DMS114 treated with DMSO at 0.1 percent for 48 hours (cell line): ENCODE measurements at regions not wholly inside any gene's neighbourhood (a gene's known extent, or its start where the extent isn't known, plus 50 kb on each side); places are given as distances from the start of the nearest gene placed in this dataset.

Source experiments
- DNase-seq: peaks from one replicate; lab custom pipeline; 2025; ENCODE audit not compliant: unreplicated experiment; lab: John Stamatoyannopoulos, UW

- DNase-seq, result no peak
These were observed 95.0 kb downstream of the DUSP6 start for GRCh38 chr12:89257340-89257739.

DNA sequence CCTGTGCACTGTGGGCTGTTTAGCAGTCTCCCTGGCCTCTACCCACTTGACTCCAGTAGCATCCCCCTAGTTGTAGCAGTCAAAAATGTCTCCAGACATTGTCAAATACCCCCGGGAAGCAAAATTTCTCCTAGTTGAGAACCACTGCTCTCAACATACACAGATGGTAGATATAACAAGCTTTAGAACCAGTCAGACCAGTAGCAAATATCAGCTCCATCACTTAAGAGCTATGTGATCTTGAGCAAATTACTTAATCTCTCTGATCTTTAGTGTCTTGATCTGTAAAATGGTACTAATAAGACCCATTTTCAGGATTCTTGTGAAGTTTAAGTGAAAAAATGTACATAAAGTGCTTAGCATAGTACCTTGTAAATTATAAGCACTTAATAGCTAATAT, 96.2 kb downstream of the DUSP6 start:
- no peak for DNase-seq

DNA sequence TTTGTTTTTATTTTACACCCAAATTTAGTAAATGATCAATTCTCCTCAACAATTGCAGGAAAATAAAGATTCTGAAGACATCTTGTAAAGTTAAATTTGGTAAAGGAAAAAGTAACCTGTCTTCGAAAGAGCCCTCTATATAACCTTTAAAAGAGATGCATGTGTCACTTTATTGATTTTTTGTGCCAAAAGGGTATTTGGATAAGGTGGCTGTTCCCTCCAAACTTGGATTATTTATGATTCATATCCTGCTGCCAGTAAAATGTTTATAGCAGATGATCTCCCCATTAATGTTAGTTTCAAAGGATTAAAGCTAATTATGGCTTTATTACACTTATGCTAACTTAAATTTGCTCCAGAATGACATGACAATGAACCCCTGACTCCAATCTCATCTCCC, 98.8 kb downstream of the DUSP6 start:
- no peak for DNase-seq

DNA sequence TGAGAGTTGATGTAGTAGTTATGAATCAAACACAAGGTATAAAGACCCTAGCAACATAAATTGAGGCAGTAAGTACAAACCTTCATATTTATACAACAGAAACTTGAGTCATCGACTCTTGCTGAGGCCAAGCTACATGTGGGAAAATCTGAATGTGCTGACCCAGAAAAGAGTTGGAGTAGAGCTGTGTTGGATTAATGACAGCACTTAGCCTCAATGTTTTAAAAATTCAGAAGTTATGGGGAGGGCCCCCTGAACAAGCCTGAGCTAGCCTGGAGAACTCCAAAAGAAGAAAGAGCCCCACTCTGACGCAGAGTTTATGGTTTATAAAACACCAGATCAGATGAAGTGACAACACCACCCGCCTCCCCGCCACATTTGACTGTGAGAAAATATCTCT, 100.0 kb downstream of the DUSP6 start:
- DNase-seq, result no peak

DNA sequence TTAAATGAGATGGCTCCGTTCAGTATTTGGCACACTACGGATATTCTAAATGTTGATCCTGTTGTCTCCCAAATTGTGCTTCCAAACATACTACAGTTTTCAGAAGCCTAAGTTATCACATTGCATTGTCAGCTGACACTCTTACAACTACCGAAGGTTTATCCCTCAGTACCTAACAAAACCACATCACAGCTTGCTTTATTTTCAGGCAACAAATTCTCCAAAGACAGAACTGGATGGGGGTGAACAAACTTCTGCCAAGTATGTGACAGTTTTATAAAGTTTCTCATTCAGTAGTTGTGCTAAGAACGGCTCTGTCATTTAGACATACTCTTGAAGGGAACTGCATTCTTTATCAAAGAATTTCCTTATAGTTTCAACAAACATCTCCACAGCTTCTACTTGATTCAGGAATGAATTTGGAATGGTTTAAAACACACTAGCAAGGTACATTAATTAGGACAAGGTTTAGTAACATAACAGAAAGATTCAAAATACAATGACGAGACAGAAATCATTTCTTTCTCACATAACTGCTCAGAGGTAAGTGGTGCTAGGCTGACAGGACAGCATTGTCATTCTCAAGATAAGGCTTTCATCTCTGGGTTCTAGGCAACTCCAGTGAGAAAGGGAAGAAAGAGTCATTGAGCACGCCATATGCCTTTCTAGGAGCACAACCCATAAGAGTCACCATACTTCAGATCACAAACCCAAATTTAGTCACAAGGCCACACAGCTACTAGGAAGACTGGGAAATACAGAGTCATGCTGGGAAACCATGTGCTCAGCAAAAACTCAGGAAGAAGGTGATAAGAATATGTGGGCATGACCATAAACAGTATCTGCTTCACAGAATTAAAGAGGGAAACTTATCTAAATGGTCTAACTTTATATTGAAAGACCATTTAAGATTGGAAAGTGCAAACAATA, 100.7 kb downstream of the DUSP6 start:
- DNase-seq, result no peak

GRCh38 chr12:89250636-89251035, 101.7 kb downstream of the DUSP6 start:
- no peak for DNase-seq

GRCh38 chr12:89250213-89250612, 102.1 kb downstream of the DUSP6 start:
- DNase-seq, result no peak

GRCh38 chr12:89247967-89248366, 104.3 kb downstream of the DUSP6 start:
- no peak for DNase-seq

- DNase-seq, result no peak
These were observed 104.8 kb downstream of the DUSP6 start for GRCh38 chr12:89247541-89247942.

GRCh38 chr12:89245090-89245489, 107.2 kb downstream of the DUSP6 start:
- no peak for DNase-seq

DNA sequence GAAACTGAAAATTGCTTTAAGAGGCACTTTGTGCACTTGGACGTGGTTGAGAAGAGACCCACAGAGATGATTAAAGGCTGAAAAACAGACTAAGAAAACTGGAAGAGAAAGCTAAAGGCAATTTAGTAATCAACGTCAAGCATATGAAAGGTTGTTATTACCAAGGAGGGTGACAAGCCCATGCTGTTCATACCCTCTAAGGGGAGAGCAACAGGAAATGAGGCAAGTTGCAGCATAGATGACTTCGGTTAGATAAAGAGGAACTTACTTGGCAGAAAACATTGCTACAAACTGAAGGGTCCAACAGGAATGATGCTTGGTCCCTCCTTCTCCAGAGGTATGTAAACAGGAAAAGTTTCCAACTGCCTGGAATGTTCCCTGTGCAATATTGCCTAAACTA, 107.8 kb downstream of the DUSP6 start:
- DNase-seq, result no peak

DNA sequence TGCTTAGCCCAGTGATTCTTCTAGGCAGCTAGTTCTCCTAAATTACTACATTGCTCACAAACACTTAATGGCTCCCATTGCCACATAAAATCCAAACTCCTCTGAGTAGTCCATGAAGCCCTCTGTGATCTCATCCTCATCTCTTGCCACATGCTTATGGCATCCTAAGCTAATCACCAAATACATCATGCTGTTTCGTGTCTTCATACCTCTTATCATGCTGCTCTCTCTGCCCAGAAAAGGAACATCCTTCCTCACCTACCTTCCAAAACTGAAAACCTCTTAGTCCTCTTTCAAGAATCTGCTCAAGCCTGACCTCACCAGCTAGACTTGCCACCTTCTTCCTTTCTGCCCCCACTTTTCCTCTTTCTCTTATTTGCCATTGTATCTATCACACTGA, 108.5 kb downstream of the DUSP6 start:
- no peak for DNase-seq

- DNase-seq, result no peak
These were observed 112.8 kb downstream of the DUSP6 start for GRCh38 chr12:89239534-89239933.

GRCh38 chr12:89238593-89238992, 113.7 kb downstream of the DUSP6 start:
- DNase-seq, result no peak

DNA sequence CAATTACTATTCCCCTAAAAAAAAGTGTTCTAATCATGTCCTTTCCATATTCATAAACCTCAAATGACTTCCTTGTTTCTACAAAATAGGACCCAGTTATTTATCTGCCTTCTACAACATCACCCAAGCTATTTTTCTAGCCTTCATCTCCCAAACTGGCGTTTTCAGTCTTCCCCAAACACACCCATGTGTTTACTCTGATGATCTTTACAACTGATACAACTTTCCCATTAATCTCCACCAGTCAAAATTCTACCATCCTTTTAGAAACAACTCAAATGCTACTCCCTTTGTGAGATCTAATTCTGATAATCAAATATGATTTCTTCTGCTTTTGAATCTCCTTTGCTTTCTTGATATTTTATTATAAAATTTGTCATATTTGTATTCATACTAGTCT, 114.5 kb downstream of the DUSP6 start:
- no peak for DNase-seq

- no peak for DNase-seq
These were observed 115.4 kb downstream of the DUSP6 start for GRCh38 chr12:89236748-89237383.

DNA sequence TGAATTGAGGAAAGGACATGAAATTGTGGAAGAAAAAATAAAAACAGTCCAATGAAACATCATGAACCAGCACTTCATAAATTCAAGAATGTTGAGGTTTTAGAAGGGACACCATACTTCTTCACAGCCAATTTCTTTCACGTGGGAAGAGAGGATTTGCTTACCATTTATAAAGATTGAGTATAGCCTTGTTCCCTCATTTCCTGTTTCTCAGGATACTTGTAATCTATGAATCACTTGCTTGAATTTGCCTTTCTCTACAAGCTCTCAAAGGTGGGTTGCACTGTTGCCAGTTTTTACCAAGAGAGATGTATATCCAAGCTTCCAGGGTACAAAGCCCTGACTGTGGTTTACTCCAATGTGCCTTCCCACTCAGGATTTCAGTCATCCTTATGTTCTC, 116.1 kb downstream of the DUSP6 start:
- no peak for DNase-seq

DNA sequence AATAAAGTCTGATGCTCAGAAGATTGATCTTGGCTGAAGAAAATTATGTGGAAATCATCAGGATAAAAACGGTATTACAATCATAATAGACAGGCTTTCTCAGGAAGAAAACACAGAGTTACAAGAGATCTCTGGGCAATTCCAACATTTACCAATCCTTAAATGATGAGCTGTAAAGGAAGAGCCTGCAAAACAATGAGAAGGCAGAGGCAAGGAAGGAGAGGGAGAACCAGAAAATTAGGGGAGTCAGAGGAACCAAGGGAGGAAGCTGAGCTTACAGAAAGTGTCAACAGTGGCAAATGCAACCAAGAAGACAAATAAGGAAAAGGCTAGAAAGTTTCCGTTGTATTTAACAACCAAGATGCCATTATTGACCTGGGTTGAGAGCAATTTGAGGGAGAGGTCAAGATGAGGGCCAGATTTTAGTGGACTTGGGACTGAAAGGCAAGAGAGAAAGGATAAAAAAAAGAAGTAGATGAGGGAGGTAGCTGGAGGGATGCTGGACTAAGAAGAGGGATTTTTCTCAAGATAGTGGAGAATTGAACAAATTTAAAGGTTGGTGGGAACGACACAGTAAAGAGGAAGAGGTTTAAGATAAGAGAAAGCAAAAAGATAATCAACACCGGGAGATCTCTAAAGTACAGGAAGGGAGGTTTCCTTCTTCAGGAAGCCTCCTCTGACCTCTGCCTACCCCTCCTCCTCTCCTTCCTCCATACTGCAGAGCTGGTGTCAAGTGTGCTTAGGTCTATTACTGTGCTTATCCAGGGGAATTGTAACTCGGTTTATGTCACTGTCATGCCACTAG, 116.9 kb downstream of the DUSP6 start:
- no peak for DNase-seq

GRCh38 chr12:89234324-89235114, 117.8 kb downstream of the DUSP6 start:
- DNase-seq, result no peak

GRCh38 chr12:89231686-89232085, 120.6 kb downstream of the DUSP6 start:
- DNase-seq, result no peak
